ENCODE measurements at regions not wholly inside any gene's neighbourhood (a gene's known extent, or its start where the extent isn't known, plus 50 kb on each side); places are given as distances from the start of the nearest gene placed in this dataset.

DNA sequence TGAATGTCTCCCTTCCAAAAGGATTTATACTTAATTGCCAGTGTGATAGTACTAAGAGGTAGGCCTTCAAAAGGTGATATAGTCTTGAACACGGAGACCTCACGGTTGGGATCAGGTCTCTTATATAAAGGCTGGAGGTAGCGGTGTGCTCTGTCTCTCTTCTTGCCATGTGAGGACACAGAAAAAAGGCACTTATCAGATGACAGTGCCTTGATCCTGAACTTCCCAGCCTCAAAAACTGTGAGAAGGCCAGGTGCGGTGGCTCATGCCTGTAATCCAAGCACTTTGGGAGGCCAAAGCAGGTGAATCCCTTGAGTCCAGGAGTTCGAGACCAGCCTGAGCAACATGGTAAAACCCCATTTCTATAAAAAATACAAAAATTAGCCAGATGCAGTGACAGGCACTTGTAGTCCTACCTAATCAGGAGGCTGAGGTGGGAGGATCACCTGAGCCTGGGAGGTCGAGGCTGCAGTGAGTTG lies 108.9 kb upstream of the TOP3B start:
- intact Hi-C loops (cut with DNase I; ENCODE audit: low total_unique reads), result no loop called here
- Histone ChIP-seq H3K27me3 (peaks cover 0 to 24% of the 10 kb centered on the region in 2 donors), H3K36me3 (no peaks in the 10 kb centered on the region)

DNA sequence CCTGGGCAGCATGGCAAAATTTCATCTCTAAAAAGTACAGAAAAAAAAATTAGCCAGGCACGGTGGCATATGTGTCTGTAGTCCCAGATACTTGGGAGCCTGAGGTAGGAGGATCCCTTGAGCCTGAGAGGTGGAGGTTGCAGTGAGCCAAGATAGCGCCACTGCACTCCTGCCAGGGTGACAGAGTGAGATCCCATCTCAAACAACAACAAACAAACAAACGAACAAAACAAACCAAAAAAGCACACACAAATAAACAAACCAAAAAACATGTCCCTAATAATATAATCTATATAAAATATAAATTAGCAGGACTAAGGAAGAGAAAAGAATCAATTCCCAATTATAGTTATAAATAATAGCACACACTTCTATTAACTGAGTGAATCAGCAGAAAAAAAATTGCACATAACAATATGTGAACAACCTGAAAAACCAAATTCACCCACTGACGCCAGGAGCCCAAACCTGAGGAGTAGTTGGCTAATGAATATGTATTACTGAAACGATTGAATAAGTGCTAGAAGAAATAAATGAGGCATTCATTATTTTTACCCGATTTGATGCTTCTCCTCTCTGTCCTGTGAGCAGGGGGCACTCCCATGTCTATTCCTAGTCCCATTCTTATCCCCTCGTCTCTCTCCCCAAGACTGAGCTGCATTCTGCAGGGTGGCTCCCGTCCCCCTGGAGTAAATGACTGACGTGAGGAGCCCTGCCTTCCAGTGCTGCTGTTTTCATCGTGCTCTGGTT lies 108.2 kb upstream of the TOP3B start:
- no peaks in the 10 kb centered on the region for H3K36me3 ChIP-seq
- intact Hi-C loops (cut with DNase I; ENCODE audit: low total_unique reads), result no loop called here
- H3K4me3 ChIP-seq, result no peak overlapping the region
- DNase-seq, result no peak
- no peaks in the 10 kb centered on the region for H3K4me1 ChIP-seq
- peaks cover 0 to 24% of the 10 kb centered on the region in 2 donors for H3K27me3 ChIP-seq
- TF ChIP-seq, protein P1, sequence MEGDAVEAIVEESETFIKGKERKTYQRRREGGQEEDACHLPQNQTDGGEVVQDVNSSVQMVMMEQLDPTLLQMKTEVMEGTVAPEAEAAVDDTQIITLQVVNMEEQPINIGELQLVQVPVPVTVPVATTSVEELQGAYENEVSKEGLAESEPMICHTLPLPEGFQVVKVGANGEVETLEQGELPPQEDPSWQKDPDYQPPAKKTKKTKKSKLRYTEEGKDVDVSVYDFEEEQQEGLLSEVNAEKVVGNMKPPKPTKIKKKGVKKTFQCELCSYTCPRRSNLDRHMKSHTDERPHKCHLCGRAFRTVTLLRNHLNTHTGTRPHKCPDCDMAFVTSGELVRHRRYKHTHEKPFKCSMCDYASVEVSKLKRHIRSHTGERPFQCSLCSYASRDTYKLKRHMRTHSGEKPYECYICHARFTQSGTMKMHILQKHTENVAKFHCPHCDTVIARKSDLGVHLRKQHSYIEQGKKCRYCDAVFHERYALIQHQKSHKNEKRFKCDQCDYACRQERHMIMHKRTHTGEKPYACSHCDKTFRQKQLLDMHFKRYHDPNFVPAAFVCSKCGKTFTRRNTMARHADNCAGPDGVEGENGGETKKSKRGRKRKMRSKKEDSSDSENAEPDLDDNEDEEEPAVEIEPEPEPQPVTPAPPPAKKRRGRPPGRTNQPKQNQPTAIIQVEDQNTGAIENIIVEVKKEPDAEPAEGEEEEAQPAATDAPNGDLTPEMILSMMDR (IDR thresholded peaks at IDR 0.05), result no peak
- no peak overlapping the region for H3K27ac ChIP-seq
- H3K9me3 ChIP-seq, result no peaks in the 10 kb centered on the region

More for the DNA sequence above, 108.9 kb upstream of the TOP3B start:
- H3K27ac ChIP-seq, result no peak overlapping the region
- no peaks in the 10 kb centered on the region for H3K9me3 ChIP-seq
- DNase-seq, result no peak
- TF ChIP-seq, protein P1 (IDR thresholded peaks at IDR 0.05), result no peak
- no peaks in the 10 kb centered on the region for H3K4me1 ChIP-seq
- H3K4me3 ChIP-seq, result no peak overlapping the region

DNA sequence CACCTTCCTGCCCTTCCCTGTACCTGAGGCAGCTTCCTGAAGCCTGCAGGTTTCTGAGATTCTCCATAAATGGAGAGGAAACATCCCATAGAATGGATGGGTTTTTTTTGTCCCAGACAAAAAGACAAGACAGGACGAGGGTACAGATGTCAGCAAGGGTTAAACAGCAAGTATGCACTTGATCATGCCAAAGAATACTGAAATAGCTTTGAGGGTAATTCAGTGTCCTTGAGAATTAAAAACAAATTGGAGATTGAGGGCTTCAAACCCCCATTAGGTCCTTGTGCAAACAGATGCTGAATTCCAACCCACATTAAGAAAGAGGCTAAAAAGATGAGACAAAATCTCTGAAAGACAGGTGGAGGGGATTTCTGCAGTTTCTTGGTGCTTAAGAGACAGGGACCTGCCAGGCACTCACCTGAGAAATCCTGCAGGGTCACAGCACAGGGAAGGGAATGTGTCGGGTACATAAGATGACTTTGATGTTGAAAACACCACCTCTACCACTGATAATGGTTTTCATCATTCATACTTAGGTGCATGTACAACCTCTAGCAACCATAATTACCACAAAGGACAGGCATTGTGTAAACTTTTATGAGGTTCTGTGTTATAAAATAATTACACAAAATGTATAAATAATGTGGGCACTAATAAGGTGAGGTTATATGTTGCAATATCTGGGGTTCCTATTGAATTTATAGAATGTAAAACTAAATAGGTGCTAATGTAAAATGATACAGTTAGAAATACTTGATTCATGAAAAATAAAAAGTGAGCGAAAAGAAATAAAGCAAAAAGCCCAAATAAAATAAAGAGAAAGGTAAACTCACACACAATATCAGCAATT lies 107.1 kb upstream of the TOP3B start:
- intact Hi-C loops (cut with DNase I; ENCODE audit: low total_unique reads), result no loop called here
- H3K27me3 ChIP-seq, result peaks cover 0 to 22% of the 10 kb centered on the region in 2 donors

DNA sequence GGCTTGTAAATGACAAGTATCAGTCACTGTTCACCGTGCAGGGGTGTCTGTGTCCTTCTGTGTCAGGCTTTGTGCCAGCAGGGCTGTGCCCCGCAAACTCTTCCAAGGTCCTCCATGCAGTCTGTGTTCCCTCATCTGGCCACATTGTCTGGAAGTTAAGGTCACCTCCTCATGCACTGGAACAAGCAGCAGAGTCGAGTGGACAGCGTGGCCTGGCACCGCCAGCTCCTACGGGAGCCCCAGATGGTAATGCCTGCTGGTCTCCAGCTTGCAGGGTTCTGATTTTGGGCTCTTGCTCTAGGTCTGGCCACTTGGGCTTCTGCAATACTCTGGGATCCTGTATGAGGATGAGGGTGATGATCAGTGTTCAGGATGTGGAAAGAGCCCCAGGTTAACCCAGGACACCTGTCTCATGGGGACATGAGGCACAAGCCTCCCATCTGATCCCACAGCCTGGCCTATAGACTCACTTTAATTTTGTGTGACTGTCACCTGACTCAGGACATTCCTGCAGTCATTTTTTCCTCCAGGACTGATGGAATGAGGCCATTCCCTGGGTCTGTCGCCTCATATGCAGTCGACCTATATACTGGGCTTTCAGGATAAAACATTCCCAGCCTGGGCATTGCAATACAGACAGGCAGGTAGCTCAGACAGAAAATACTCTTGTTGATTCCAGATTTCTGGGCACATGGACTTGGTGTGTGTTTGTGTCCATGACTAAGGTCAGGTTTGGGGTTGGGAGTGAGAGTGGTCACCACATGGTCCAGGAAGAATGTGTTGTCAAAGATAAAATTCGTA lies 106.3 kb upstream of the TOP3B start:
- TF ChIP-seq, protein P1 (IDR thresholded peaks at IDR 0.05), result no peak
- H3K9me3 ChIP-seq, result no peaks in the 10 kb centered on the region
- no peaks in the 10 kb centered on the region for H3K4me1 ChIP-seq
- no peak overlapping the region for H3K4me3 ChIP-seq
- intact Hi-C loops (cut with DNase I; ENCODE audit: low total_unique reads), result no loop called here
- H3K27ac ChIP-seq, result no peak overlapping the region
- DNase-seq, result no peak
- H3K36me3 ChIP-seq, result no peaks in the 10 kb centered on the region
- H3K27me3 ChIP-seq, result peaks cover 0 to 20% of the 10 kb centered on the region in 2 donors

More for the DNA sequence above, 107.1 kb upstream of the TOP3B start:
- Histone ChIP-seq H3K36me3 (no peaks in the 10 kb centered on the region), H3K9me3 (no peaks in the 10 kb centered on the region), H3K4me1 (no peaks in the 10 kb centered on the region), H3K27ac (no peak overlapping the region), H3K4me3 (no peak overlapping the region)
- TF ChIP-seq, protein P1 (IDR thresholded peaks at IDR 0.05), result no peak
- no peak for DNase-seq
